ENCODE measurements at regions not wholly inside any gene's neighbourhood (a gene's known extent, or its start where the extent isn't known, plus 50 kb on each side); places are given as distances from the start of the nearest gene placed in this dataset.

DNA sequence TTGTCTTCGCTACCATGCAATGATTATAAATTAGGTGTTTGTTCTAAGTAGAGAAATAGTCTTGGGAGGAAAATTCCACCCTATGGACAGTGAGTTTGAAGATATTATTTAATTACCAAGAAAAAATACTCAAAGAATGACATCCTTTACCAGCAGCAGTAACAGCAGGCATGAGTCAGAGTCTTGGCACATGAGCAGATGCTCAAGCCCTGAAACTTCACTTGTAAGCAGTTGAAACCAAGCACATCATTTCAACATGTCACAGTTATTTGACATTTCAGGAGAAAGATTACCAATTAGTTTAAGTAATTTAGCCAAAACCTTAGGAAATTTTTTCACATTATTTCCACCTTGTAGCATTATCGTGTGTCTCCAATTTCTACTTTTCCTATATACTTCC, 99.2 kb downstream of the C12orf50 start:
- DNase-seq = peak; percentile 84

DNA sequence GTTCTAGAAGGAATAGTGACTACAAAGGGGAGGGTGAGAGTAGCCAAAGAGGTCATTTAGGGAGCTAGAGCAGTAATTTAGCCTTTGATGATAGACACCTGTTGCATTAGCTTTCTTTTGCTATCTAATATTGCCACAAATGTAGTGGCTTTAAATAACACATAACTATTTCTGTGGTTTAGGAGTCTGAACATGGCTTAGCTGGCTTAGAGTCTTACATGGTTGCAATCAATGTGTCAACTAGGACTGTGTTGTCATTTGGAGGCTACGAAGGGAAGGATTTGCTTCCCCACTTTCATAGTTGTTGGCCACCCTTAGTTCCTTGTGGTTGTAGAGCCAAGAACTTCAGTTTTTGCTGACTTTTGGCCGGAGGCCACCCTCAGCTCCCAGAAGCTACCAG, 99.9 kb downstream of the C12orf50 start:
- DNase-seq = no peak

DNA sequence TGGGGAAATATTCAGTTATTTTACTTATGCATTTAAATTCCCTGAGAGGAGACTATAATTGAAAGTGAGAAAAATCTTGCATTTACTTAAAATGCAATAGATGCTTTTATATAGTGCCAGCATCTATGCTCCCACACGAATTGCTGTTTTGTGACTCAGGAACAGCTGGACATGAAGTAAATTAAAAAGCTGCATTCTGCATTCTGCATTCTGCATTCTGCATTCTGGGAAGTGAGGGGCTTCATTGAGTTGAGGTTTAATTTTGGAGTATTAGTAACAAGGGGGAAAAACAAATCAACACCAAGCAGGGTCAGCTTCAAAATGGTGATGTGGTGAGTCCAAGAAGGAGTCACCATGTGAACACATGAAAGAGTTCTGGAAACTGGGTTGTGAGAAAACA, 101.2 kb downstream of the C12orf50 start:
- no peak for DNase-seq

DNA sequence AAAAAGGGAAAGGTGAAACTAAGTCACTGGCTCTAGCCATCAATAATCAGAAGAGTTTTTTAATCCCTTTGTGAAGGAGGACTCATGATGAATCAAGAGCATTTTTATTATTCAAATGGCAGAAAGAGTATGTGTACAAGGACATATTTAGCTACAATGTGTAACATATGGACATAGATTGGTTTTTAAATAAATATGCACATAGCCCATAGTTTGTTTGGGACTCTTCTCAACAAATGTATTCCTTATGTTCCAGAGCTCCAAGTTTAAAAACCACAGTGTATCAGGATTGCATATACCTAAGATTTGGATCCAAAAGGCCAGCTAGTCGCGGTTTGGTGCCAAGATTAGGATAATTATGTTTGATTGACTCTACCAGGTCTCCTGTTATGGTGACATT, 104.2 kb downstream of the C12orf50 start:
- no peak for DNase-seq

DNA sequence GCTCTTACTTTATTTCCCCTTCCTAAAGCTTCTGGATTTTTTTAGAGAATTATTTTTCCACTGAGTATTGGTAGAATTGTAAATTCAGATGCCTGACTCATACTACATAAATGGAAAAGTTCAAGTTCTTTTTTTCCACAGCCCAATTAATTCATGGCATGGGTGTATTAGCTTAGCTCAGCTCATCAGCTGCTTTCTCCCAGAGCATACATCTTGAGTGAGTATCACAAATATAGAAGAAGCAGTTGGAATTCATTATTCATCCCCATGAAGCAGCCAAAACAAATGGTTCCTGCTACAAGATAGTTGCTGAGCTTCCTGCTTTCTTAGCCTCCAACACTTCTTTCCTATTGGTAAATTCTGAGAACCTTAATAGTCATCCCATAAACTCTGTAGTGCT, 105.1 kb downstream of the C12orf50 start:
- DNase-seq = peak; percentile 82

DNA sequence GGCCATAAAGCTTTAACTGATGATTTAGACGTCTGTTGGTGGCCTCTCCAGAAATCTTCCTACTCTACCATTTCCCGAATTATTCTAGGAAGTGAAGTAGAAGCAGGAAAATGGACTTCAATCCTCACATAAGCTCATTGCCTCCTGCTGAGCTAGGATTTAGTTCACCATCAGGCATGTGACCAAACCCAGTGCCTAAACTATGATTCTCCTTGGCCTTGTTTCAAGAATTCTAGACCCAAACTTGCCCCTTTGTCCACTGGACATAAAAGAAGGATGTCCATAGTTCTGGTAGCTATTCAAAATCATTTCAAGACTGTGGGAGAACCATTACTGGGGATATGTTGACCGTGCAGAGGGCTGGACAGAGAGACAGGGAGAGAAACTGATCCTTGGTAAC, 105.8 kb downstream of the C12orf50 start:
- DNase-seq = peak; percentile 44

DNA sequence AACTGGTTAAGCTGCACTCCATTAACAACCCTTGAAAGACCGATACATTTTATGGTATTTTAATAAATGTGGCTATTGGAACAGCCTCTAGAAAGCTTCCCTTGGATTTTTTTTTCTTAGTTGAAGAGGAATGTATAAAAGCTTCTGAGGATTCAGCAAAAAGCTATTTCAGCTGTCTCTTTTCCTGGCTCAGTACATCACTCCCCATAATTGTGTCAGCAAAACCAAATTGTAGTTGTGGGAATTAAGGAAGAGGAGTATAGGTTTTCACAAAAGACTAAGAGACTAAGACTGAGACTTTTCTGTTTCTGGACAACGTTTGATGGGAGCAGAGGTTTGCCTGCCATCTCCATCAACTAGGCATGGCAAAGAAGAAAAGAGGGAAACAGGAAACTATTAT, 106.5 kb downstream of the C12orf50 start:
- DNase-seq = peak; percentile 56

DNA sequence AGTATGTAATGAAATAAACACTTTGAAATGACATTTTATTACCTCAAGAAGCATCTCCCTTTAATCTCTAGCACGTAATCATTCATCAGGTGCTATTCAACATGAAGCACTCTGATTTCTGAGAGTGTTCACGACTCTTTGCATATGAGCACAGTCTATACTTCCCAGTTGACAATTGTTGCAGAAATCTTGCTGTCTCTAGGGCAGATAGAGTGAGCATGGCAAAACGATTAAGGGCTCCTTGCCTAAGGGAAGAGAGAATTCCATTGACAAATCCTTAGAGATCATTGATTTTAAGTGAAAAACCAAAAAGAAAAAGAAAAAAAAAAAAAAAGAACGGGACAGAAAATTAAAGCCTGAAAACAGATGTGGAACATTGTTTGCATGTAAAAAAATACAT, 107.6 kb downstream of the C12orf50 start:
- no peak for DNase-seq

DNA sequence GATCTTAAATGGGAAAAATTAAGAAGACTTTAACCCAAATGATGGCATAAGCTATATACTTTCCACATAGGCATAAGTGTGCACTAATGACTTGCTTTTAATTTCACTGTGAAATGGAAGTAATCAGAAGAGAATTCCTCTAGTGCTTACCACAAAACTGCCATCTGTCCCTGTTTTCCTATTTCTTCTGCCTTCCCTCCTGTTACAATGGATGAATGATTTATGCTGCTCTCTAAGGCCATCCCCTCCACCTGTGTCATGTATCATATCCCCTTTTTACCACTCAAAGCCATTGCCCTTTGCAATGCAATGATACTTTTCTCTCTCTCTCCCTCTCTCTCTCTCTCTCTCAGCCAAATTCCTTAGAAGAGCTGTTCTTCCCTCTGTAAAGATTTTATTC, 109.1 kb downstream of the C12orf50 start:
- DNase-seq = no peak

DNA sequence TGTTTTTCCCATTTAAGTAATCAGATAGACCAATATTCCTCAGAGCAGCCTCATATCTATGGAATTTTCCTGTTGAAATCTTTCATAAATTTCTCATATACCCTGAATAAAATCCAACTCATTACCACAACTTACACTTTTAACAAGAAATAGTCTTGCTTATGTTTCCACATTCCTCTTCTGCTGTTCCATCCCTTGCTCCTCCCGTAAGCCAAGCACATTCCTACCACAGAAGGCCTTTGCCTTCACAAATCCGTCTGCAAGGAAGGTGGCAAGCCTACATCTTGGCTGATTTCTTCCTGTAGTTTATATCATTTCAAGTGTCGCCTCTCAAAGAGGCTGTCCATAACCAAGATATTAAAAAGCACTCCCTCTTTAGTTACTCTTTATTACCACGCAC, 127.7 kb downstream of the C12orf50 start:
- peak; percentile 33 for DNase-seq

DNA sequence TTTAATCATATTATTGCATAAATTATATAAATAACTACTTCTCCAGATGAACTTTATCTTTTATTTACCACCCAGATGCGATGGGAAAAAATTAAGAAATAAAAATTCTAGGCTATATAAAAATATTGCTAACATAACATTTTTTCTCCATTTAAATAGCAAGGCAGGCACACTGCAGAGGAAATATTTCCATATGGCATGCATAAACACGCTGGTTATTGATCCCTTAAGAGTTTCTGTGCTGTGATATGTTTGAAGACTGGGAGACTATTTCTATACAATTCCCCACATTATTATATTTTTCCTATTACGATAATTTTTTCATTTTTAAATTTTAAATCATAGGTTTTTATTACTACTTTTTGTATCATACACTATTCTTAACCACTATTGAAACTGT, 131.5 kb downstream of the C12orf50 start:
- no peak for DNase-seq

DNA sequence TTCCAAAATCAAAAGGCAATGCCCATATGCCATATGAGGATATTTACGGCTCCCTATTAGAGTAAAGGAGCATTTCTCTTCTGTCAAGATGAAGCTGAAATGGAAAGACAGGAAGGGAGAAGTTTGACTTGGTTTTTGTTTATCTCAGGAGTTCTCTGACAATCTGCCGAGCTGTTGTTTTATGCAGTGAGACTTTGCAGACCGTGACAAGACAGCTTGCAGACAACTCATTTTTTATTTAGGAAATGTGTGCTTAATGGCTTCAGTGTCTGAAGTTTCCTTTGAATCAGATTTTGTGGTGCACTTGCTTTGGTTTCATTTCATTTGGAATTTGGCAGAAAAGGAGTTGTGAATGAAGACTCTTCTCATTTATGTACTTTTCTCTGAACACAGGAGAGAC, 145.4 kb downstream of the C12orf50 start:
- no peak for DNase-seq

DNA sequence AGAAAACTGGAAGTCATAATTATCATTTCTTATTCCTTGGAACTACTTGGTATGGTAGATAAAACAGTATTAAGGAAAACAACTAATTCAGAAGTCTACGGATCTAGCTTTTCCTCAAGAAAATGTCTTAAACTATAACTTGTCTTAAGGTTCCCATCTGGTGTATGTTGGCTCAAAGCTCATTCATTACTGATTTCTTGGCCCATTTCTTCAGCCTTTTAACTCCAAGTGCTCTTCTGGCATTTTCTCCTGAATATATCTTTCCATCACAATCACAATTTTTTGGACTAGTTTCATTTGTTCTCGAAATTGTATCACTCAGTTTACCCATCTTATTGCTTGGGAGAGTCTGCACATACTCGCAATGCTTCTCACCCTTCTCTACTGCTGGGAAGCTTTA, 150.1 kb downstream of the C12orf50 start:
- no peak for DNase-seq

DNA sequence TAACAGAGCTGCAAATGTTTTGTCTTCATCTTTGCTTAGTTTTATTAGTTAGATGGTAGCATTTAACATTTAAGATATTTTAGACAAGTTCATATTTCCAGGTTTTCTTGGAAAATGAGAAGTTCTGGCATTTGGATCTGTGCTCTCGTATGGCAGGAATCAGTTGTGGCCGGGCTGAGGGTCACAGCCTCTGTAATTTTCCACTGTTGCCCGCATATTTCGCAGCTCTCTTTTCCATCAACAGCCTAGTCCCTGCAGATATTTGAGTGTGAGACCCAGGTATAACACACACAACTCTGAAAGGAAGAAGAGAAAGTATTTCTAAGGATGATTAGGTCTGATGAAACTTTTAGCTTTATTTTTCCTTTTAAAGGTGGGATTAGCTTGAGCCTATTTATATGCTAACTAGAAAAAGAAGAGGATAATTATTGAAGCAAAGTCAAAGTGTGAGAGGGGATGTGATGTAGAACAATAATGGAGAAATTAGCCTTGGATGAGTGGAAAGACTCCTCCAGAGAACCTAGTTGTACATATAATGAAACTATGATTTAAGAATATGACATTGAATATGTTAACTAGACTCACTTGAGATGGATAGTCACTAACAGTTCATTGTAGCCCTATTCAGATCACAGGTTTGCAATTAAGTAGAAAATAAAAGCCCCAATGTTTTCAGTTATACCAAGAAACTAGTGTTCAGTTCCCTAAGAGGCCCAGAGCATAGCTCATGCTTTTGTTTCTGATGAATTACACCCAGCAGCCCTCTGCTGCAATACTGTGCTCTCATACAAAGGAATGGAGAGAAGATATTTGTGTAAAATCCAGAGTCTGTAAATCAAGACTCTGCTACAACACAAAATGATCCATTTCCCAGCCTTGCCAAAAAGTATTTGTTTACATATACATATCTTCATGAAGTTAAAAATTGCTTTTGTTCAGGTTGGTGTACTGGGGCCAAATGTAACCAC, 158.4 kb downstream of the C12orf50 start:
- no peak for DNase-seq

DNA sequence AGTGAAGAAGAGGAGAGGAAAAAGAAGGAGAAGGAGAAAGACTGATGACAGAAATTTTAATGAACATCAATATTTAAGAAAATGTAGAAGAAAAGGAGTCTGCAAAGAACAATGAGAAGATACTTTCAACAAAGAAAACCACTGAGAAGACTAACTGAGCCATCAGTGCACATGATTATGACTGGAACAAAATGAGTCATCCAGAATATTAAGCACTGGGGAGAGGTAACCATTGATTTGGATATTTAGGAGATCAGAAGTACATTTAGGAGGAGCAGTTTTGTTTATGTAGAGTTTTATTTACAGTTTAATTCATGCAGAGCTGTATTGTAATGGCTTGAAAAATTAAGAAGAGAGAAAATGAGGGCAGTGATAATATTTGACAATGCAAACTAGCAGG, 159.1 kb downstream of the C12orf50 start:
- DNase-seq = no peak

DNA sequence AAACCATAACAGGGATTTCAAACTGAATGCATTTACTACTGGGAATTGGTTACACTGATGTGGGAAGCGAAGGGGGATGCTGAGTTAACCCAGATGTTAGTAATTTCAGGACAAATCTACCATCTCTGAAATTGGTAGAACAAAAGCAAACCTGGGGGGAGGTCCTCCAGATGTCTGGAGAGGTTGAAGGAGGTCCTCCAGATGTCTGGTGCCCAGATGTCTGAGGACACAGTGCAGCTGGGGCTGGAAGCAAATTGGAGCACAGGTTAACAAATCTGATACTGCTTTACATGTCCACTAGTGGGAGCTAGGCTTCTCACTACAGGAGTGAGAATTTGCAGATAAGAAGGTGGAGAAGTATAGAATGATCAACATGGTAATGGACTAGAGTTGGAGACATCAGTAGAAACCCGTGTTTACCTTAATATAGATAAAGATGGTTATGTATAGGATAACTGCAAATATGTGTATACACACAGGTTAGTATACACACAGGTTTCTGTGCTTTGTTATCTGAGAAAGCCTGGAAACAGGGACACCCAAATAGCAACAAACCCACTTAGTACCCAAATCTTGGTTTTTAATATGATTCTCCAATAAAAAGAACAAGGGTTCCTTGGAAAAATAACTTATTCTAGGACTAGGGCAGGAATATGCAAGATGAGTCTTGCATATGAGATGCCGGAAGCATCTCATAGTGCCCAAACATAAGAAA, 162.5 kb downstream of the C12orf50 start:
- peak; percentile 40 for DNase-seq

DNA sequence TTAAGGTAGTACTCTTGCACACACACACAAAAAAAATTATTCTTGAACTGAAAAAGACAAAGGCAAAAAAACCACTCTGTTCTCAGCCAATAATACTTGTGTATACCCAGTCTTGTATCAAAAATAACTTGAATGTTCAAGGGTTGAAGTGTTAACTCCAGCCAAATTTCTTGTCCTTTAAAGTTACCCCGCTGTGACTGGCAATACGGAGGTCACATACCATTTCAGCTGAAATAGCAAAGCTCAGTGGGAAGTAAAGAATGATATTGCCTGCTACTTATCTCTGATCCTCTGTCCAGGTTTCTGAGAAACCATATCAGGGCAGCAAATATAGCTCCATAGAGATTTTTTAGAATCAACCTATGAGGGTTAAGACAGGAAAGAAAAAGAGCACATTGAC, 167.4 kb downstream of the C12orf50 start:
- no peak for DNase-seq

DNA sequence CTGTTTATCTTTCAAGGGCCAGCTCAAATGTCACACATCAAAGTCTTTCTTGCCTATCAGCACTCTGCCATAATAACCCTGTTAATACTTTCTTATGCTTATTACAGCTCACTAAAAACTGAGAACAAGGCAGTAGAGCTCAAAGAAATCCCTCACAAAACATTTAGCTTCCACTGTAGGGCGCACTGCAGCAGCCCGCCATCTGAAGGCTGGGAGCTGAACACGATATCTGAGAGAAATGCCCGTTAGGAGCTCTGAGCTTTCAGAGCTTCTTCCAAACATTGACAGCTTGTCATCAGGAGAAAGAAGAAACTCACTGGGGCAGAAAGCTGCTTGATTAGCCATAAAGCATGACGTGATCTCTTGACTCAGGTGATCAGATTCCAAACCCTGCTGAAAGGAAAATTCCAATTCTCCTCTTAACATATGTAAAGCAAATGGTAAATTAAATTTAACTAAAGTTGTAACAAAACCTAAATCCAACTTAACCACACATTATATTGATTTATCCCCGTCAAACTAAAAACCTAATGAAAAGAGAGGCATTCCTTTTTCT, 175.7 kb downstream of the C12orf50 start:
- DNase-seq = no peak

DNA sequence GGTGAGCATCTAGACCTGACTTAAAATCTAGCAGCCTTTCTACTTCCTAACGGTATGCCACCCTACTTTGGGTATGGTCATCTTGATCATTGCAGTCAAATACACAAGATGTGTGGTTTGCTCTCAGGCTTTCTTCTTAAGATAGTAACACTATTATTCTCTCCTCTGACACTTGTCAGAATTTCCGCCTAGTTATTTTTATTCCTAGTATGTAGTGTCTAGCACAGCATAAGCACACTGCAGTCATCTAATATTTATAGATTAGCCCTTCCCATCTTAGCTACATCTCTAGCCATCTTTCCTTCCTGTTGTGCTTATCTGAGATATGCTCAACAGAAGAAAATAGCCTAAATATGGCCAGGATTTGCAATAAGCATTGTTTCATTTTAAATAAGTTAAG, 180.1 kb downstream of the C12orf50 start:
- no peak for DNase-seq

DNA sequence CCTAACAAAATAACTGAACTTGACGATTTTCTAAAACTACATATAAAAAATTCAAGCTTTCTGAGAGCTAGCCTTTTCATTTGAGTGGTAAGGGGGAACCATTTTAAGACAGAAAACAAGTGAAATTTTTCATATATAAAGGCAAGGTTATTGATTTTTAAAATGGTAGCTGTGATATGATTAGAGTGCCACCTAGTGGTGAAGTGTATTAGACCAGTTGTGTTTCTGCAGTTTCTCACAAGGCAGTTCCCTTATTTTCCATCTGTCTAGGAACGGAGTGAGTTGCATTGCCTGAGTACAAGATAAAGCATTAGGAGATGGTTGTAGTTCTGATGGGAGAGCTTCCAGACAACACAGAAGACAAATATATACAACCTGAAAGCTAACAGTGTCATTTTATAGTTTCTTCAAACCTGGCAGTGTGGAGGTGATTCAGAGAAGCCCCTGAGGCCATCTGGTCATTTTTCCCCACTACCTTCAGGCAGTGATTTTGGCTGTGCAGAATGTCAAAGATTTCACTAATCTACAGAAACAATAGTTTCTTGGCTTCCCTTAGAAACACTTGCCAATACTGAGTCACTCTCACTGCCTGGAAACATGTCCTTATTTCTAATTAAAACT, 180.8 kb downstream of the C12orf50 start:
- peak; percentile 68 for DNase-seq

DNA sequence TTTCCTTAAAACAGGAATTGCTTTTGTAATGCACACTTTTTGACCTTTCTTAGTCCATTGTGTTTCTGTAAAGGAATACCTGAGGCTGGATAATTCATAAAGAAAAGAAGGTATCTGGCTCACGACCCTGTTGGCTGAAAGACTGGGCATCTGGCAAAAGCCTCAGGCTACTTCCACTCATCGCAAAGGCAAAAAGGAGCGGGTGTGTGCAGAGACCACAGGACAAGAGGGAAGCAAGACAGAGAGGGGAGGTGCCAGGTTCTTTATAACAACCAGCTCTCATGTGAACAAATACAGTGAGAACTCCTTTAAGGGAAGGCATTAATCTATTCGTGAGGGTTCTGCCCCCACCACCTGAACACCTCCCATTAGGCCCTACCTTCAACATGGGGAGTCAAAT, 182.1 kb downstream of the C12orf50 start:
- DNase-seq = no peak

DNA sequence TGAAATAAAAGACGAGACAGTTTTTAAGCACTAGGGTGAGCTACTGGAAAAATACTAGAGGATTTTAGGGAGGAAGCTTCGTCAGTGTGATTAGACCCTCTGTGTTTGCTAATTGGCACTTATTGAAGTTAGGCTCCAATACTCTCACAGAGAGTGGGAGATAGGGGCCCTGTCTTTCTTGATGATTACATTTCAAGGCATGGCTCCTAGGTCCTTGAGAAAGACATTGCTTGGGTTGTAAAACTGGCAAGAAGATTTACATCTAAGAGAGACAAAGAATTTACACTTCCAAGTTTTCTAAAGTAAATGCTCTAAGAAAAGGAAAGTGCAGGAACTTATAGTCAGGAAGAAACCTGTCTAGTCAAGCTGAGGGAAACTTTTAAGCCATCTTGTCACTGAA, 183.2 kb downstream of the C12orf50 start:
- DNase-seq = no peak

DNA sequence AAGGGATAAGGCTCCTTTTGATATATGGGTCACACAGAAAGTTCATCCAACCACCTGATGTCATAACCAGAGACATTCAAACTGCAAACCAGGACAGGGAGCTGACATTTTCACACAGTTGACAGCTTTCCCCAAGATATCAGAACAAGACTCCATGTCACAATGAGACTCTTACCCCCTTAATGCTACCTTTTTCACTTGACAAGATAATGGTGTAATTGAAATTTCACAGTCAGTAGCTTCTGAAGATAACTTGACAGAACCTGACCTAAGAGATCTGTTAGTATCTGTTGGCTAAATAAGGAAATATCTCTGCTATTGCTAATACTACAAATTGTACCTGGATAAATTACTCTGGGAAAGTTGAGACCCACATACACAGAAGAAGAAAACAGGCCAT, 187.3 kb downstream of the C12orf50 start:
- no peak for DNase-seq
